Psoas muscle (tissue), 7 donors: ENCODE measurements at regions not wholly inside any gene's neighbourhood (a gene's known extent, or its start where the extent isn't known, plus 50 kb on each side); places are given as distances from the start of the nearest gene placed in this dataset.

Experiments used
- ATAC-seq, 4 donors: fragments of 200-7000 bp; cut with Tn5 transposase; one replicate each; pipeline ENCODE4 v1.9.1; 2020; ENCODE audit warnings: moderate library complexity in 3 of 4, mild to moderate bottlenecking in 2 of 4
- DNase-seq, 2 donors: peaks; one replicate each; pipeline ENCODE4 v3.0.0-alpha.2; 2020
- H3K27ac ChIP-seq: fragments of 200-600 bp; one replicate; pipeline ENCODE4 v1.8.0; 2022
- H3K27me3 ChIP-seq, 3 donors: fragments of 200-600 bp in 1 of 3; one replicate each; pipeline versions ENCODE4 v1.6.1 to v1.8.0; 2013 to 2022; ENCODE audit warnings: low read length in 2 of 3, mild to moderate bottlenecking in 2 of 3, moderate library complexity in 1 of 3; ENCODE audit not compliant: insufficient read depth in 3 of 3
- H3K36me3 ChIP-seq, 2 donors: fragments of 200-600 bp in 1 of 2; one replicate each; pipeline versions ENCODE4 v1.6.1 to v1.8.0; 2013 to 2022; ENCODE audit warnings: low read depth in 1 of 2, mild to moderate bottlenecking in 1 of 2, moderate library complexity in 1 of 2; ENCODE audit not compliant: insufficient read depth in 1 of 2
- H3K4me1 ChIP-seq: fragments of 200-600 bp; one replicate; pipeline ENCODE4 v1.8.0; 2022
- H3K4me3 ChIP-seq: fragments of 200-600 bp; one replicate; pipeline ENCODE4 v1.8.0; 2022; ENCODE audit warnings: mild to moderate bottlenecking
- H3K9me3 ChIP-seq: fragments of 200-600 bp; one replicate; pipeline ENCODE4 v1.8.0; 2022
- CTCF ChIP-seq: fragments of 200-600 bp; IDR thresholded peaks from one replicate; pipeline ENCODE4 v1.8.0; 2022; ENCODE audit warnings: antibody characterized with exemption
- WGBS, 3 donors: extraction: QIAGEN DNeasy Blood & Tissue Kit; methylation state at CpG; one replicate each; pipeline versions ENCODE4 v1.1.6 to v1.1.7; 2013; 5-methylcytosine and 5-hydroxymethylcytosine counted together
- intact Hi-C, 2 donors: fragments of 100-400 bp; cut with DNase I; formaldehyde crosslinking; loops; one replicate each; pipeline versions ENCODE4 v1.11.0 to v1.14.2; 2022
- donor health status: healthy with polysubstance abuse.
- donor health status: DM: no; HTN: no; CAD: no; lungs with moderate emphysema.
- donor health status: Bipolar disorder and iron deficiency.
- donor health status: healthy.
- donor health status: DM: yes; HTN: yes; CAD: no.
- donor health status: DM: no; HTN: no; CAD: no.
- donor health status: DM: yes; HTN: yes; CAD: no.

DNA sequence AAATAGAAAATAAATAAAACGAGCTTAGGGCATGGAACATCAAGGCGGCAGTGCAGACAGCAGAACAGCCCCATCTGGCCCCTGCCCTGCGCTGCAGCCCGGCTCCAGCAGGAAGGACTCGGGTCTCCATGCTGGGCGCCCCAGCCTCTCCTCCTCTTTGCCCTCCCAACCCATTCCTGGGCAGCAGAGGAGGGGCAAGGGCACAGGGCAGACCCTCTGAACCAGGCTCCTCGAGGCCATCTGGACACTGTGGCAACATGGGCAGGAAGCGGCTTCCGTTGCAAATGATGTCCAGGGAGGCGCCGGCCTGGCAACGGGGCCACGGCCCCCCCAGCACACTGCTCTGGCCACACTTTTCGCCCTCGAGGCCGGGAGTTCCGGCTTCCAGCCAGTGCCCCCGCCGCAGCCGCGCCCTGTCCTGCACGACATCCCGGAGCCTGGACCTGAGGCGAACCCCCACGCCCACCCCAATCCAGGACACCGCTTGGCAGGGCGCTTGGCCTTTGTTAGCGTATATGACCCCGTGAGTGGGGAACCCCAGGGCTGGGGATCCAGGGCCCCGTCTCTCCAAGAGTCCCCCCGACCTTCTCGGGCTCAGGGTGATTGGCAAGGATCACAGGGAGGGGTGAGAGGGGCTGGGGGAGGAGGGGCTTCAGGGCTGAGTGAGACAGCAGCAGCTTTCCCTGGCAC lies 192.1 kb downstream of the IGLL1 start:
- Histone ChIP-seq H3K27me3 (no peaks in the 10 kb centered on the region), H3K4me1 (no peaks in the 10 kb centered on the region), H3K27ac (no peak overlapping the region), H3K36me3 (no peaks in the 10 kb centered on the region), H3K4me3 (no peak overlapping the region), H3K9me3 (no peaks in the 10 kb centered on the region)
- ATAC-seq, result no peak
- peak in 1 of 2 donors; percentile 57 for DNase-seq
- intact Hi-C loops, result loop anchor here (2.0 to 10.0 kb wide), 3 partner anchors 211 to 433 kb away; no protein-coding TSS in a partner anchor
- no peak for TF ChIP-seq CTCF
- 67 to 78% (median 71%) methylated on average over 27 to 32 of the region's 32 CpGs for WGBS, 3 donors

- intact Hi-C loops, result loop anchor here (1.0 to 10.0 kb wide), 4 partner anchors 72 to 432 kb away; no protein-coding TSS in a partner anchor
- H3K9me3 ChIP-seq, result no peaks in the 10 kb centered on the region
- DNase-seq, result no peak
- 87 to 91% (median 88%) methylated on average over 7 to 12 of the region's 12 CpGs for WGBS, 3 donors
- H3K4me3 ChIP-seq, result no peak overlapping the region
- H3K27me3 ChIP-seq, result no peaks in the 10 kb centered on the region
- peak in 1 of 4 donors; percentile 8 for ATAC-seq
- no peak overlapping the region for H3K27ac ChIP-seq
- H3K36me3 ChIP-seq, result no peaks in the 10 kb centered on the region
- TF ChIP-seq CTCF, result no peak
- no peaks in the 10 kb centered on the region for H3K4me1 ChIP-seq
Observed at GRCh38 chr22:23386822-23387580, 193.1 kb downstream of the IGLL1 start.

GRCh38 chr22:23385678-23386631 lies 194.1 kb downstream of the IGLL1 start:
- no peak overlapping the region for H3K4me3 ChIP-seq
- H3K27ac ChIP-seq, result no peak overlapping the region
- intact Hi-C loops, result loop anchor here (1.0 to 10.0 kb wide), 4 partner anchors 71 to 431 kb away; no protein-coding TSS in a partner anchor
- peak; percentile 81 to 93 (median 89) for ATAC-seq
- no peaks in the 10 kb centered on the region for H3K36me3 ChIP-seq
- H3K9me3 ChIP-seq, result no peaks in the 10 kb centered on the region
- peaks cover 0 to 2% (median 0%) of the 10 kb centered on the region in 3 donors for H3K27me3 ChIP-seq
- DNase-seq, result peak; percentile 75 to 85
- peak; percentile 98 for TF ChIP-seq CTCF
- 31 to 34% (median 34%) methylated on average over 20 of the region's 20 CpGs for WGBS, 3 donors
- no peaks in the 10 kb centered on the region for H3K4me1 ChIP-seq

DNA sequence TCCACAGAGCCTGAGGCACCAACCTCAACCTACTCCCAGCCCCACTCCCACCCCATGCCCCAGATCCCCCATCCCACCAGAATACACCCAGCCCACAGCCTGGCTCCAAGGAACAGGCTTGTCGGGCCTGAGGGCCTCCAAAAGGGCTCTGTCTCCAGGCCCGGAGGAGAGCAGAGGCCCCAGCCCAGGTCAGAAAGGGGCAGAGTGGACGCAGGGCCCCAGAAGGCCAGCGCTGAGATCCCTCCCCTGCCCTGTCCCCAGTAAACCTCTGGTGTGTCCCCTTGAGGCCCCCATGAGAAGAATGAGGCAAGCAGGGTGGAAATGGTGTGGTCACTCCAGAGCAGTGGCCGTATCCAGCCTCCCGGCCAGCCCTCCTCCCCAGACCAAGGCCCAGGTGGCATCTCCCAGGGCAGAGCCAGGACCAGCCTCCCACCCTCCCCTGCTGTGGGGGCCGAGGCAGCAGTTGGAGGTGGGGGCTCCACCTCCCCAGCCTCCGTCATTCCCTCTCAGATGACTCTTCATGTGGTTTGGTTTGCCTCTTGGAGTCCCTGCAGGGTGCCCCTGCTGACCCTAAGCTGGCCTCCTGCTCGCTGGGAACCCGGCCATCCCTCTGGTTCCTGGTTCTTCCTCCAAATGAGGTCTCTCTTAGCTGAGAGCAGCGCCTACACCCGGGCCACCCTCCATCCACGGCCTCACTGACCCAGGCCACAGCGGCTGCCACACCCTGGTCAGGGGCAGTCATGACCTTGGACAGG lies 195.0 kb downstream of the IGLL1 start:
- DNase-seq (no peak), ATAC-seq (peak in 2 of 4 donors; percentile 7 to 17)
- Histone ChIP-seq H3K36me3 (no peaks in the 10 kb centered on the region), H3K4me1 (no peaks in the 10 kb centered on the region), H3K27ac (no peak overlapping the region), H3K9me3 (no peaks in the 10 kb centered on the region), H3K27me3 (peaks cover 0 to 2% (median 0%) of the 10 kb centered on the region in 3 donors), H3K4me3 (no peak overlapping the region)
- WGBS, 3 donors, result 76 to 82% (median 79%) methylated on average over 14 of the region's 14 CpGs
- intact Hi-C loops, result loop anchor here (5.0 to 10.0 kb wide), 2 partner anchors 208 to 430 kb away; no protein-coding TSS in a partner anchor
- no peak for TF ChIP-seq CTCF
